H9 (cell line): ENCODE measurements at regions not wholly inside any gene's neighbourhood (a gene's known extent, or its start where the extent isn't known, plus 50 kb on each side); places are given as distances from the start of the nearest gene placed in this dataset.

ENCODE experiments used
- DNase-seq: peaks from one replicate; pipeline ENCODE4 v3.0.0-alpha.2; 2017
- H2AFZ ChIP-seq: one replicate; pipeline ENCODE4 v1.6.1; 2013; ENCODE audit warnings: mild to moderate bottlenecking, low read length, control low read depth, moderate library complexity
- H2AK5ac ChIP-seq: 2 replicates; pipeline ENCODE4 v1.6.1; 2013; ENCODE audit warnings: low read length, control low read depth, mixed read lengths; ENCODE audit not compliant: insufficient read length
- H2BK120ac ChIP-seq: one replicate; pipeline ENCODE4 v1.6.1; 2013; ENCODE audit warnings: low read depth, mild to moderate bottlenecking, low read length, control low read depth, inconsistent platforms; ENCODE audit not compliant: poor library complexity, severe bottlenecking
- H2BK12ac ChIP-seq: 2 replicates; pipeline ENCODE4 v1.6.1; 2013; ENCODE audit warnings: low read length, control low read depth, mixed read lengths, low read depth; ENCODE audit not compliant: insufficient read length
- H2BK15ac ChIP-seq: 2 replicates; pipeline ENCODE4 v1.6.1; 2013; ENCODE audit warnings: low read depth, low read length, control low read depth
- H2BK20ac ChIP-seq: one replicate; pipeline ENCODE4 v1.6.1; 2013; ENCODE audit warnings: low read depth, mild to moderate bottlenecking, low read length, control low read depth, inconsistent platforms; ENCODE audit not compliant: poor library complexity, severe bottlenecking
- H2BK5ac ChIP-seq: 2 replicates; pipeline ENCODE4 v1.6.1; 2013; ENCODE audit warnings: low read length, control low read depth, mixed read lengths; ENCODE audit not compliant: insufficient read length
- H3K14ac ChIP-seq: 2 replicates; pipeline ENCODE4 v1.6.1; 2013; ENCODE audit warnings: low read length, control low read depth; ENCODE audit not compliant: insufficient read depth
- H3K18ac ChIP-seq: 2 replicates; pipeline ENCODE4 v1.6.1; 2013; ENCODE audit warnings: low read depth, mild to moderate bottlenecking, mixed read lengths, low read length, control low read depth; ENCODE audit not compliant: insufficient read length
- H3K23ac ChIP-seq: 2 replicates; pipeline ENCODE4 v1.6.1; 2013; ENCODE audit warnings: low read length, control low read depth, mixed read lengths, low read depth; ENCODE audit not compliant: insufficient read length
- H3K23me2 ChIP-seq: 2 replicates; pipeline ENCODE4 v1.6.1; 2013; ENCODE audit warnings: low read depth, mild to moderate bottlenecking, mixed read lengths, low read length, control low read depth; ENCODE audit not compliant: insufficient read length, poor library complexity, severe bottlenecking
- H3K27ac ChIP-seq: 2 replicates; pipeline ENCODE4 v1.5.1; 2013; ENCODE audit warnings: low read length, control low read depth, mixed read lengths, low read depth; ENCODE audit not compliant: insufficient read length
- H3K27me3 ChIP-seq: 2 replicates; pipeline ENCODE4 v1.6.1; 2013; ENCODE audit warnings: low read length, control low read depth, inconsistent platforms; ENCODE audit not compliant: insufficient read depth
- H3K4ac ChIP-seq: 2 replicates; pipeline ENCODE4 v1.6.1; 2013; ENCODE audit warnings: low read depth, mild to moderate bottlenecking, control low read depth, inconsistent platforms, low read length, moderate library complexity
- H3K4me1 ChIP-seq: 2 replicates; pipeline ENCODE4 v1.6.1; 2013; ENCODE audit warnings: low read length, control low read depth, inconsistent platforms; ENCODE audit not compliant: insufficient read depth
- H3K4me2 ChIP-seq: 2 replicates; pipeline ENCODE4 v1.6.1; 2013; ENCODE audit warnings: low read length, control low read depth, mixed read lengths; ENCODE audit not compliant: insufficient read length, insufficient read depth
- H3K56ac ChIP-seq: 2 replicates; pipeline ENCODE4 v1.6.1; 2013; ENCODE audit warnings: low read depth, mild to moderate bottlenecking, mixed read lengths, low read length, control low read depth; ENCODE audit not compliant: insufficient read length
- H3K79me1 ChIP-seq: 2 replicates; pipeline ENCODE4 v1.6.1; 2013; ENCODE audit warnings: low read depth, mild to moderate bottlenecking, moderate library complexity, low read length, control low read depth, inconsistent platforms; ENCODE audit not compliant: insufficient read depth, poor library complexity, severe bottlenecking
- H3K79me2 ChIP-seq: 2 replicates; pipeline ENCODE4 v1.6.1; 2013; ENCODE audit warnings: low read length, control low read depth, inconsistent platforms; ENCODE audit not compliant: insufficient read depth
- H3K9ac ChIP-seq: 2 replicates; pipeline ENCODE4 v1.6.1; 2013; ENCODE audit warnings: low read length, control low read depth, mixed read lengths; ENCODE audit not compliant: insufficient read length; ENCODE audit errors: extremely low read depth
- H3K9me3 ChIP-seq: one replicate; pipeline ENCODE4 v1.6.1; 2013; ENCODE audit warnings: low read depth, low read length, inconsistent platforms; ENCODE audit not compliant: control insufficient read depth
- H3T11ph ChIP-seq: one replicate; pipeline ENCODE4 v1.6.1; 2013; ENCODE audit warnings: mild to moderate bottlenecking, low read length, control low read depth, inconsistent platforms
- H4K20me1 ChIP-seq: one replicate; pipeline ENCODE4 v1.6.1; 2013; ENCODE audit not compliant: control insufficient read depth, insufficient read length, insufficient read depth
- H4K5ac ChIP-seq: 2 replicates; pipeline ENCODE4 v1.6.1; 2013; ENCODE audit warnings: low read depth, mild to moderate bottlenecking, mixed read lengths, low read length, control low read depth; ENCODE audit not compliant: insufficient read length
- H4K8ac ChIP-seq: replicated peaks from 2 replicates; pipeline ENCODE4 v1.6.1; 2013; ENCODE audit warnings: low read length, control low read depth, mixed read lengths, low read depth; ENCODE audit not compliant: insufficient read length
- H4K91ac ChIP-seq: 2 replicates; pipeline ENCODE4 v1.6.1; 2013; ENCODE audit warnings: low read depth, mild to moderate bottlenecking, moderate library complexity, mixed read lengths, low read length, control low read depth; ENCODE audit not compliant: insufficient read length
- H3K27ac Mint-ChIP-seq, 3 experiments: 2 replicates in 2 of 3; 3 replicates in 1 of 3; pipeline ENCODE4 v1.8.0; 2020 to 2021; ENCODE audit warnings: mixed read lengths in 3 of 3, mild to moderate bottlenecking in 1 of 3, moderate library complexity in 1 of 3
- H3K27me3 Mint-ChIP-seq: 2 replicates; pipeline ENCODE4 v1.8.0; 2021; ENCODE audit warnings: low read depth, mild to moderate bottlenecking, moderate library complexity, mixed read lengths
- H3K36me3 Mint-ChIP-seq, 3 experiments: 2 replicates in 2 of 3; 3 replicates in 1 of 3; pipeline ENCODE4 v1.8.0; 2020 to 2021; ENCODE audit warnings: low read depth in 3 of 3, mixed read lengths in 3 of 3; ENCODE audit not compliant: insufficient read depth in 1 of 3
- H3K4me1 Mint-ChIP-seq, 2 experiments: 2 replicates each; pipeline ENCODE4 v1.8.0; 2020; ENCODE audit warnings: mixed read lengths in 2 of 2
- H3K4me3 Mint-ChIP-seq, 2 experiments: 2 replicates in 1 of 2; 3 replicates in 1 of 2; pipeline ENCODE4 v1.8.0; 2020 to 2021; ENCODE audit warnings: mild to moderate bottlenecking in 2 of 2, mixed read lengths in 2 of 2, moderate library complexity in 1 of 2
- H3K9me3 Mint-ChIP-seq, 2 experiments: 2 replicates in 1 of 2; 3 replicates in 1 of 2; pipeline ENCODE4 v1.8.0; 2020; ENCODE audit warnings: mild to moderate bottlenecking in 2 of 2, mixed read lengths in 2 of 2, moderate library complexity in 1 of 2
- WGBS: extraction: QIAGEN DNeasy Blood & Tissue Kit; methylation state at CpG from one replicate; pipeline ENCODE4 v1.1.7; 2013; ENCODE audit warnings: missing lambda C conversion rate, low lambda C conversion rate, mixed read lengths; ENCODE audit not compliant: insufficient read length; ENCODE audit errors: extremely low coverage; 5-methylcytosine and 5-hydroxymethylcytosine counted together
- TF ChIP-seq, protein P1 (sequence below): fragments of 200-600 bp; sonication (generic); conservative IDR thresholded peaks from 3 replicates; pipeline ENCODE4 v1.8.0; 2021; ENCODE audit warnings: antibody characterized with exemption, mild to moderate bottlenecking

DNA sequence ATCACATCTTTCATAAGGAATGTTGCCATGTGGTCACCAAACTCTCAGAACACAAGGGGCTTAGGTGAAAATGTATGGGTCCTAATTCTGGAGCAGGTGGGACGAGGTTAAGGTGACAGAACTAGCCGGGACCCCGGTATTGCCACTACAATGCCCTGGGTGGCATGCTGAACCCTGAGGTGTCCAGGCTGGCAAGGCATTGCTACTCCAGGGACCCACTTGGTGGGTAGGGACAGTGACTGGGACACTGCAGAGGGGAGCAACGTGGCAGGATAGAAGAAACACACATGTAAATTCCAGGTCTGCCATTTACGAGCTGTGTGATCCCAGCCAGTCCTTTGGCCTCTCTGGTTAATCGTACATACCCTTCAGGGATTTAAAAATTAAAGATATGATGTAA lies 206.9 kb upstream of the MVB12B start:
- Histone ChIP-seq H4K91ac (no peak overlapping the region), H3K9ac (no peak overlapping the region), H3K9me3 (no peaks in the 10 kb centered on the region), H2BK5ac (no peak overlapping the region), H2BK120ac (no peak overlapping the region), H2BK12ac (no peak overlapping the region), H3K79me2 (no peaks in the 10 kb centered on the region), H3K79me1 (no peaks in the 10 kb centered on the region), H4K20me1 (no peaks in the 10 kb centered on the region), H3K23ac (no peak overlapping the region), H3T11ph (no peak overlapping the region), H4K8ac (no peak overlapping the region), H3K27me3 (no peaks in the 10 kb centered on the region), H2AFZ (no peak overlapping the region), H2AK5ac (no peak overlapping the region), H3K56ac (no peak overlapping the region), H3K14ac (no peak overlapping the region), H2BK20ac (no peak overlapping the region), H2BK15ac (no peak overlapping the region), H3K18ac (no peak overlapping the region), H3K27ac (no peak overlapping the region), H3K23me2 (no peaks in the 10 kb centered on the region), H3K4me1 (no peaks in the 10 kb centered on the region), H4K5ac (no peak overlapping the region), H3K4ac (no peak overlapping the region), H3K4me2 (no peak overlapping the region)
- DNase-seq = no peak
- H3K27me3 Mint-ChIP-seq = peaks cover 23% of the 10 kb centered on the region
- WGBS = no CpG with 5 or more reads among the region's 6 CpGs
- TF ChIP-seq, protein P1, sequence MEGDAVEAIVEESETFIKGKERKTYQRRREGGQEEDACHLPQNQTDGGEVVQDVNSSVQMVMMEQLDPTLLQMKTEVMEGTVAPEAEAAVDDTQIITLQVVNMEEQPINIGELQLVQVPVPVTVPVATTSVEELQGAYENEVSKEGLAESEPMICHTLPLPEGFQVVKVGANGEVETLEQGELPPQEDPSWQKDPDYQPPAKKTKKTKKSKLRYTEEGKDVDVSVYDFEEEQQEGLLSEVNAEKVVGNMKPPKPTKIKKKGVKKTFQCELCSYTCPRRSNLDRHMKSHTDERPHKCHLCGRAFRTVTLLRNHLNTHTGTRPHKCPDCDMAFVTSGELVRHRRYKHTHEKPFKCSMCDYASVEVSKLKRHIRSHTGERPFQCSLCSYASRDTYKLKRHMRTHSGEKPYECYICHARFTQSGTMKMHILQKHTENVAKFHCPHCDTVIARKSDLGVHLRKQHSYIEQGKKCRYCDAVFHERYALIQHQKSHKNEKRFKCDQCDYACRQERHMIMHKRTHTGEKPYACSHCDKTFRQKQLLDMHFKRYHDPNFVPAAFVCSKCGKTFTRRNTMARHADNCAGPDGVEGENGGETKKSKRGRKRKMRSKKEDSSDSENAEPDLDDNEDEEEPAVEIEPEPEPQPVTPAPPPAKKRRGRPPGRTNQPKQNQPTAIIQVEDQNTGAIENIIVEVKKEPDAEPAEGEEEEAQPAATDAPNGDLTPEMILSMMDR = no peak
- no peak overlapping the region for H3K27ac Mint-ChIP-seq
- no peaks in the 10 kb centered on the region for H3K9me3 Mint-ChIP-seq
- H3K4me1 Mint-ChIP-seq = no peaks in the 10 kb centered on the region
- H3K36me3 Mint-ChIP-seq = no peaks in the 10 kb centered on the region
- H3K4me3 Mint-ChIP-seq = no peak overlapping the region
